HEK293 (cell line): ENCODE measurements at regions not wholly inside any gene's neighbourhood (a gene's known extent, or its start where the extent isn't known, plus 50 kb on each side); places are given as distances from the start of the nearest gene placed in this dataset.

ENCODE experiments used
- FEZF1 ChIP-seq: fragments of 450-650 bp; formaldehyde crosslinking; IDR thresholded peaks from 2 replicates; pipeline ENCODE4 v1.5.1; 2016; ENCODE audit warnings: missing biosample characterization, missing genetic modification characterization
- KLF7 ChIP-seq: fragments of 450-650 bp; formaldehyde crosslinking; IDR thresholded peaks from 2 replicates; pipeline ENCODE4 v1.5.1; 2016; ENCODE audit warnings: missing biosample characterization, missing genetic modification characterization, borderline replicate concordance
- MZF1 ChIP-seq: fragments of 450-650 bp; formaldehyde crosslinking; IDR thresholded peaks from 2 replicates; pipeline ENCODE4 v1.5.1; 2017; ENCODE audit warnings: missing biosample characterization, missing genetic modification characterization, borderline replicate concordance
- OSR2 ChIP-seq: fragments of 450-650 bp; formaldehyde crosslinking; IDR thresholded peaks from 2 replicates; pipeline ENCODE4 v1.5.1; 2016; ENCODE audit warnings: missing biosample characterization, missing genetic modification characterization
- OVOL3 ChIP-seq: fragments of 450-650 bp; formaldehyde crosslinking; IDR thresholded peaks from 2 replicates; pipeline ENCODE4 v1.5.1; 2016; ENCODE audit warnings: missing biosample characterization, missing genetic modification characterization
- PRDM10 ChIP-seq: fragments of 450-650 bp; formaldehyde crosslinking; IDR thresholded peaks from 2 replicates; pipeline ENCODE4 v1.5.1; 2016; ENCODE audit warnings: missing biosample characterization, missing genetic modification characterization
- SP7 ChIP-seq: fragments of 450-650 bp; formaldehyde crosslinking; IDR thresholded peaks from 2 replicates; pipeline ENCODE4 v1.5.1; 2016; ENCODE audit warnings: missing biosample characterization, missing genetic modification characterization
- WT1 ChIP-seq: fragments of 450-650 bp; formaldehyde crosslinking; IDR thresholded peaks from 2 replicates; pipeline ENCODE4 v1.5.1; 2016; ENCODE audit warnings: missing biosample characterization, missing genetic modification characterization
- ZBTB20 ChIP-seq: fragments of 450-650 bp; formaldehyde crosslinking; IDR thresholded peaks from 2 replicates; pipeline ENCODE4 v1.5.1; 2016; ENCODE audit warnings: missing biosample characterization, missing genetic modification characterization
- ZBTB8A ChIP-seq: fragments of 450-650 bp; formaldehyde crosslinking; IDR thresholded peaks from 2 replicates; pipeline ENCODE4 v1.5.1; 2016; ENCODE audit warnings: missing biosample characterization, missing genetic modification characterization
- ZFP37 ChIP-seq: fragments of 450-650 bp; formaldehyde crosslinking; IDR thresholded peaks from 2 replicates; pipeline ENCODE4 v1.5.1; 2016; ENCODE audit warnings: missing biosample characterization, missing genetic modification characterization
- ZNF157 ChIP-seq: fragments of 450-650 bp; formaldehyde crosslinking; IDR thresholded peaks from 2 replicates; pipeline ENCODE4 v1.5.1; 2016; ENCODE audit warnings: missing biosample characterization, missing genetic modification characterization
- ZNF324 ChIP-seq: fragments of 450-650 bp; formaldehyde crosslinking; IDR thresholded peaks from 2 replicates; pipeline ENCODE4 v1.5.1; 2016; ENCODE audit warnings: missing biosample characterization, missing genetic modification characterization
- ZNF394 ChIP-seq: fragments of 450-650 bp; formaldehyde crosslinking; IDR thresholded peaks from 2 replicates; pipeline ENCODE4 v1.5.1; 2016; ENCODE audit warnings: missing biosample characterization, missing genetic modification characterization, mild to moderate bottlenecking, moderate library complexity, borderline replicate concordance
- ZNF416 ChIP-seq: fragments of 450-650 bp; formaldehyde crosslinking; IDR thresholded peaks from 2 replicates; pipeline ENCODE4 v1.5.1; 2016; ENCODE audit warnings: missing biosample characterization, missing genetic modification characterization
- ZNF48 ChIP-seq: fragments of 450-650 bp; formaldehyde crosslinking; IDR thresholded peaks from 2 replicates; pipeline ENCODE4 v1.5.1; 2016; ENCODE audit warnings: missing biosample characterization, missing genetic modification characterization
- ZNF488 ChIP-seq: fragments of 450-650 bp; formaldehyde crosslinking; IDR thresholded peaks from 2 replicates; pipeline ENCODE4 v1.5.1; 2016; ENCODE audit warnings: missing biosample characterization, missing genetic modification characterization
- ZNF544 ChIP-seq: fragments of 450-650 bp; formaldehyde crosslinking; IDR thresholded peaks from 2 replicates; pipeline ENCODE4 v1.5.0; 2017; ENCODE audit warnings: missing biosample characterization, missing genetic modification characterization
- ZNF561 ChIP-seq: fragments of 450-650 bp; IDR thresholded peaks from 2 replicates; pipeline ENCODE4 v1.5.1; 2018; ENCODE audit warnings: missing biosample characterization, missing genetic modification characterization, borderline replicate concordance
- ZNF600 ChIP-seq: fragments of 450-650 bp; formaldehyde crosslinking; IDR thresholded peaks from 2 replicates; pipeline ENCODE4 v1.5.1; 2016; ENCODE audit warnings: missing biosample characterization, missing genetic modification characterization
- ZNF623 ChIP-seq: fragments of 450-650 bp; formaldehyde crosslinking; IDR thresholded peaks from 2 replicates; pipeline ENCODE4 v1.5.1; 2016; ENCODE audit warnings: missing biosample characterization, missing genetic modification characterization
- ZNF626 ChIP-seq: fragments of 450-650 bp; sonication (Bioruptor Pico); formaldehyde crosslinking; IDR thresholded peaks from 2 replicates; pipeline ENCODE4 v1.5.1; 2018; ENCODE audit warnings: missing biosample characterization, missing genetic modification characterization, inconsistent platforms
- ZNF629 ChIP-seq: fragments of 450-650 bp; formaldehyde crosslinking; IDR thresholded peaks from 2 replicates; pipeline ENCODE4 v1.5.1; 2017; ENCODE audit warnings: missing biosample characterization, missing genetic modification characterization
- ZNF654 ChIP-seq: fragments of 450-650 bp; formaldehyde crosslinking; IDR thresholded peaks from 2 replicates; pipeline ENCODE4 v1.5.1; 2016; ENCODE audit warnings: low read depth, missing biosample characterization, missing genetic modification characterization
- ZNF777 ChIP-seq: fragments of 450-650 bp; formaldehyde crosslinking; IDR thresholded peaks from 2 replicates; pipeline ENCODE4 v1.5.1; 2017; ENCODE audit warnings: missing biosample characterization, missing genetic modification characterization, borderline replicate concordance
- ZSCAN4 ChIP-seq: fragments of 450-650 bp; formaldehyde crosslinking; IDR thresholded peaks from 2 replicates; pipeline ENCODE4 v1.5.1; 2017; ENCODE audit warnings: missing biosample characterization, missing genetic modification characterization
- ZXDB ChIP-seq: fragments of 450-650 bp; formaldehyde crosslinking; IDR thresholded peaks from 2 replicates; pipeline ENCODE4 v1.5.1; 2016; ENCODE audit warnings: missing biosample characterization, missing genetic modification characterization
- TF ChIP-seq, protein P1 (sequence below): fragments of 450-650 bp; formaldehyde crosslinking; IDR thresholded peaks from 2 replicates; pipeline ENCODE4 v1.5.1; 2016; ENCODE audit warnings: missing biosample characterization, missing genetic modification characterization
- TF ChIP-seq, protein P2 (sequence below): fragments of 450-650 bp; formaldehyde crosslinking; IDR thresholded peaks from 2 replicates; pipeline ENCODE4 v1.5.1; 2016; ENCODE audit warnings: missing biosample characterization, missing genetic modification characterization
- TF ChIP-seq, protein P3 (sequence below): fragments of 450-650 bp; formaldehyde crosslinking; IDR thresholded peaks from 2 replicates; pipeline ENCODE4 v1.5.1; 2016; ENCODE audit warnings: missing biosample characterization, missing genetic modification characterization

DNA sequence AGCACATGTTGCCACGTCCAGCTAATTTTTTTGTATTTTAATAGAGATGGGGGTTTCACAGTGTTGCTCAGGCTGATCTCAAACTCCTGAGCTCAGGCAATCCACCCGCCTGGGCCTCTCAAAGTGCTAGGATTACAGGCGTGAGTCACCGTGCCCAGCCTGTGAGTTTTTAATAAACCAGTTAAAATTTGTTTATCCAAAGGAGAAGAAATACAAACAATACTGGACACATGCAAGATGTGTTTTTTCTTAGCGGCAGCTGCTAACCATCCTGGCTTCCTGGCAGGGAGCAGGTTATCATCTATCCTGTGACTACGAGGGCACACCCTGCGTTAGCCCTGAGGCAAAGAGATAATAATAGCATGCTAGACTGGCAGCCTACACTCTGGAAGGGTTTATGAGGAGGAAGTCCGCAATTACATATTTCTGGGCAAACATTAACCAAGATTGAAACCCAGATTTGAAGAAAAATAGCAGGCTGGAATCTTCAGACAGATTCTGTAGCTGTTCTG, 191.4 kb downstream of the SPRY1 start (continued):
- TF ChIP-seq, protein P1, sequence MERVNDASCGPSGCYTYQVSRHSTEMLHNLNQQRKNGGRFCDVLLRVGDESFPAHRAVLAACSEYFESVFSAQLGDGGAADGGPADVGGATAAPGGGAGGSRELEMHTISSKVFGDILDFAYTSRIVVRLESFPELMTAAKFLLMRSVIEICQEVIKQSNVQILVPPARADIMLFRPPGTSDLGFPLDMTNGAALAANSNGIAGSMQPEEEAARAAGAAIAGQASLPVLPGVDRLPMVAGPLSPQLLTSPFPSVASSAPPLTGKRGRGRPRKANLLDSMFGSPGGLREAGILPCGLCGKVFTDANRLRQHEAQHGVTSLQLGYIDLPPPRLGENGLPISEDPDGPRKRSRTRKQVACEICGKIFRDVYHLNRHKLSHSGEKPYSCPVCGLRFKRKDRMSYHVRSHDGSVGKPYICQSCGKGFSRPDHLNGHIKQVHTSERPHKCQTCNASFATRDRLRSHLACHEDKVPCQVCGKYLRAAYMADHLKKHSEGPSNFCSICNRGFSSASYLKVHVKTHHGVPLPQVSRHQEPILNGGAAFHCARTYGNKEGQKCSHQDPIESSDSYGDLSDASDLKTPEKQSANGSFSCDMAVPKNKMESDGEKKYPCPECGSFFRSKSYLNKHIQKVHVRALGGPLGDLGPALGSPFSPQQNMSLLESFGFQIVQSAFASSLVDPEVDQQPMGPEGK (tag by site-specific recombination): peak; percentile 31; the same call in 1 of the 2 replicates
- TF ChIP-seq ZNF416 (tag by site-specific recombination): no peak
- TF ChIP-seq ZNF629: peak; percentile 77
- no peak for TF ChIP-seq ZNF777
- peak; percentile 72; the same call in 1 of the 2 replicates for TF ChIP-seq ZBTB20 (tag by site-specific recombination)
- TF ChIP-seq OSR2: peak; percentile 99
- peak; percentile 50; the same call in 1 of the 2 replicates for TF ChIP-seq OVOL3 (tag by site-specific recombination)
- TF ChIP-seq ZNF626 (tag by site-specific recombination): no peak
- TF ChIP-seq ZNF48: no peak
- TF ChIP-seq, protein P2, sequence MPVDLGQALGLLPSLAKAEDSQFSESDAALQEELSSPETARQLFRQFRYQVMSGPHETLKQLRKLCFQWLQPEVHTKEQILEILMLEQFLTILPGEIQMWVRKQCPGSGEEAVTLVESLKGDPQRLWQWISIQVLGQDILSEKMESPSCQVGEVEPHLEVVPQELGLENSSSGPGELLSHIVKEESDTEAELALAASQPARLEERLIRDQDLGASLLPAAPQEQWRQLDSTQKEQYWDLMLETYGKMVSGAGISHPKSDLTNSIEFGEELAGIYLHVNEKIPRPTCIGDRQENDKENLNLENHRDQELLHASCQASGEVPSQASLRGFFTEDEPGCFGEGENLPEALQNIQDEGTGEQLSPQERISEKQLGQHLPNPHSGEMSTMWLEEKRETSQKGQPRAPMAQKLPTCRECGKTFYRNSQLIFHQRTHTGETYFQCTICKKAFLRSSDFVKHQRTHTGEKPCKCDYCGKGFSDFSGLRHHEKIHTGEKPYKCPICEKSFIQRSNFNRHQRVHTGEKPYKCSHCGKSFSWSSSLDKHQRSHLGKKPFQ (tag by site-specific recombination): no peak
- no peak for TF ChIP-seq ZNF544
- TF ChIP-seq ZNF561 (tag by site-specific recombination): peak; percentile 46; the same call in 1 of the 2 replicates
- TF ChIP-seq ZBTB8A (tag by site-specific recombination): peak; percentile 44; the same call in 1 of the 2 replicates
- TF ChIP-seq PRDM10: peak; percentile 43; the same call in 1 of the 2 replicates
- 0 out of 2 replicates have a peak, but pooled peaks have one; percentile 6 for TF ChIP-seq ZNF654 (tag by site-specific recombination)
- peak; percentile 68; the same call in 1 of the 2 replicates for TF ChIP-seq MZF1 (tag by site-specific recombination)
- peak; percentile 72 for TF ChIP-seq WT1 (tag by site-specific recombination)
- peak; percentile 98 for TF ChIP-seq SP7 (tag by site-specific recombination)
- TF ChIP-seq ZFP37: no peak
- peak; percentile 78; the same call in 1 of the 2 replicates for TF ChIP-seq ZXDB (tag by site-specific recombination)
- TF ChIP-seq, protein P3, sequence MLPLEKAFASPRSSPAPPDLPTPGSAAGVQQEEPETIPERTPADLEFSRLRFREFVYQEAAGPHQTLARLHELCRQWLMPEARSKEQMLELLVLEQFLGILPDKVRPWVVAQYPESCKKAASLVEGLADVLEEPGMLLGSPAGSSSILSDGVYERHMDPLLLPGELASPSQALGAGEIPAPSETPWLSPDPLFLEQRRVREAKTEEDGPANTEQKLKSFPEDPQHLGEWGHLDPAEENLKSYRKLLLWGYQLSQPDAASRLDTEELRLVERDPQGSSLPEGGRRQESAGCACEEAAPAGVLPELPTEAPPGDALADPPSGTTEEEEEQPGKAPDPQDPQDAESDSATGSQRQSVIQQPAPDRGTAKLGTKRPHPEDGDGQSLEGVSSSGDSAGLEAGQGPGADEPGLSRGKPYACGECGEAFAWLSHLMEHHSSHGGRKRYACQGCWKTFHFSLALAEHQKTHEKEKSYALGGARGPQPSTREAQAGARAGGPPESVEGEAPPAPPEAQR (tag by site-specific recombination): no peak
- TF ChIP-seq ZNF394 (tag by site-specific recombination): peak; percentile 45; the same call in 1 of the 2 replicates
- TF ChIP-seq ZSCAN4: peak; percentile 72
- peak; percentile 84 for TF ChIP-seq FEZF1 (tag by site-specific recombination)
- TF ChIP-seq ZNF623 (tag by site-specific recombination): no peak
- TF ChIP-seq KLF7 (tag by site-specific recombination): peak; percentile 62; the same call in 1 of the 2 replicates
- TF ChIP-seq ZNF157: no peak
- TF ChIP-seq ZNF488 (tag by site-specific recombination): peak; percentile 65; the same call in 1 of the 2 replicates
- peak; percentile 56 for TF ChIP-seq ZNF600 (tag by site-specific recombination)
- 0 out of 2 replicates have a peak, but pooled peaks have one; percentile 35 for TF ChIP-seq ZNF324 (tag by site-specific recombination)
